Gastrocnemius medialis (tissue), 4 donors: ENCODE measurements at regions not wholly inside any gene's neighbourhood (a gene's known extent, or its start where the extent isn't known, plus 50 kb on each side); places are given as distances from the start of the nearest gene placed in this dataset.

Source experiments
- ATAC-seq, 2 donors: fragments of 150-250 bp; one replicate each; pipeline ENCODE4 v1.9.1; 2016
- DNase-seq, 2 donors: peaks; one replicate each; pipeline ENCODE4 v3.0.0-alpha.2; 2019
- H3K27ac ChIP-seq, 4 donors: fragments of 200-600 bp; sonication (generic); 1 replicate in 1 of 4; 2 replicates in 3 of 4; pipeline ENCODE4 v1.5.1; 2016 to 2018; ENCODE audit warnings: mild to moderate bottlenecking in 2 of 4, moderate library complexity in 1 of 4
- H3K27me3 ChIP-seq, 3 donors: fragments of 200-600 bp; sonication (generic) in 2 of 3; 1 replicate in 1 of 3; 2 replicates in 2 of 3; pipeline versions ENCODE4 v1.5.1 to v1.6.0; 2016 to 2019; ENCODE audit warnings: mild to moderate bottlenecking in 1 of 3, moderate library complexity in 1 of 3
- H3K36me3 ChIP-seq, 2 donors: fragments of 200-600 bp; sonication (generic) in 1 of 2; one replicate each; pipeline ENCODE4 v1.5.1; 2017 to 2018
- H3K4me1 ChIP-seq, 2 donors: fragments of 200-600 bp; sonication (generic) in 1 of 2; one replicate each; pipeline ENCODE4 v1.5.1; 2016 to 2017; ENCODE audit warnings: mild to moderate bottlenecking in 2 of 2
- H3K4me3 ChIP-seq, 4 donors: fragments of 200-600 bp; sonication (generic) in 3 of 4; 1 replicate in 1 of 4; 2 replicates in 3 of 4; pipeline ENCODE4 v1.5.1; 2016 to 2019; ENCODE audit warnings: mild to moderate bottlenecking in 2 of 4
- H3K9me3 ChIP-seq, 3 donors: fragments of 200-600 bp; sonication (generic) in 2 of 3; 1 replicate in 1 of 3; 2 replicates in 2 of 3; pipeline ENCODE4 v1.5.1; 2016 to 2019
- POLR2A ChIP-seq, 2 donors: fragments of 450-650 bp; IDR thresholded peaks; one replicate each; pipeline ENCODE4 v1.6.1; 2017; ENCODE audit warnings: antibody characterized with exemption in 2 of 2, mild to moderate bottlenecking in 2 of 2, moderate library complexity in 2 of 2
- in situ Hi-C, 4 donors: fragments of 200-750 bp; cut with MboI; loops; one replicate each; pipeline versions ENCODE4 v1.15.0 to v1.8.0; 2017; ENCODE audit warnings: low sequenced_read_pairs in 4 of 4
- intact Hi-C: fragments of 100-400 bp; cut with DNase I; formaldehyde crosslinking; loops from one replicate; pipeline ENCODE4 v1.15.1; 2023; ENCODE audit warnings: low total_unique reads
- TF ChIP-seq, protein P1 (sequence below), 5 experiments: fragments of 450-650 bp in 3 of 5; fragments of 200-600 bp in 2 of 5; sonication (generic) in 2 of 5; IDR thresholded peaks in 4 of 5; conservative IDR thresholded peaks in 1 of 5; 1 replicate in 4 of 5; 2 replicates in 1 of 5; pipeline ENCODE4 v1.5.1; 2016 to 2019; ENCODE audit warnings: antibody characterized with exemption in 5 of 5, mild to moderate bottlenecking in 3 of 5, moderate library complexity in 3 of 5

DNA sequence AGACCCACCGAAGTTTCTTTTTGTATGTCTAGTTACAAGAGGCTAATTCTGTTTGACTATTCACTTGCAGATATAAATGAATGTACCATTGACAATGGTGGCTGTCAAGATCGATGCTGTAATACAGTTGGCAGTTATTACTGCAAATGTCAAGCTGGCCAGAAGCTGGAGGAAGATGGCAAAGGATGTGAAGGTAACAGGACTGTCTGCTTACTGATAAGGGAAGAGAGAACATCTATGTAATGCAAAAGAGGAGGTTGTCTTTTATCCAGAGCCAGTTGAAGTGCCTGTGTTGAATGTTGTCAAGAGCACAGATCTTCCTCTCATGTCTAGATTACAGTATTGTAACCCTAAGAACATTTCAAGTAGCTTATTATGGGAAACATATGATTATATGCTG, 549.5 kb upstream of the GOLIM4 start:
- no peak for ATAC-seq
- intact Hi-C loops = no loop called here
- no peak for DNase-seq
- no peaks in the 10 kb centered on the region for H3K36me3 ChIP-seq
- TF ChIP-seq, protein P1, sequence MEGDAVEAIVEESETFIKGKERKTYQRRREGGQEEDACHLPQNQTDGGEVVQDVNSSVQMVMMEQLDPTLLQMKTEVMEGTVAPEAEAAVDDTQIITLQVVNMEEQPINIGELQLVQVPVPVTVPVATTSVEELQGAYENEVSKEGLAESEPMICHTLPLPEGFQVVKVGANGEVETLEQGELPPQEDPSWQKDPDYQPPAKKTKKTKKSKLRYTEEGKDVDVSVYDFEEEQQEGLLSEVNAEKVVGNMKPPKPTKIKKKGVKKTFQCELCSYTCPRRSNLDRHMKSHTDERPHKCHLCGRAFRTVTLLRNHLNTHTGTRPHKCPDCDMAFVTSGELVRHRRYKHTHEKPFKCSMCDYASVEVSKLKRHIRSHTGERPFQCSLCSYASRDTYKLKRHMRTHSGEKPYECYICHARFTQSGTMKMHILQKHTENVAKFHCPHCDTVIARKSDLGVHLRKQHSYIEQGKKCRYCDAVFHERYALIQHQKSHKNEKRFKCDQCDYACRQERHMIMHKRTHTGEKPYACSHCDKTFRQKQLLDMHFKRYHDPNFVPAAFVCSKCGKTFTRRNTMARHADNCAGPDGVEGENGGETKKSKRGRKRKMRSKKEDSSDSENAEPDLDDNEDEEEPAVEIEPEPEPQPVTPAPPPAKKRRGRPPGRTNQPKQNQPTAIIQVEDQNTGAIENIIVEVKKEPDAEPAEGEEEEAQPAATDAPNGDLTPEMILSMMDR (IDR thresholded peaks at IDR 0.05 in 4 of 5, conservative IDR thresholded peaks at IDR 0.05 in 1 of 5) = no peak
- in situ Hi-C loops = no loop called here
- H3K27ac ChIP-seq = no peak overlapping the region
- H3K27me3 ChIP-seq = no peaks in the 10 kb centered on the region
- H3K4me3 ChIP-seq = no peak overlapping the region
- no peaks in the 10 kb centered on the region for H3K9me3 ChIP-seq
- H3K4me1 ChIP-seq = no peaks in the 10 kb centered on the region

DNA sequence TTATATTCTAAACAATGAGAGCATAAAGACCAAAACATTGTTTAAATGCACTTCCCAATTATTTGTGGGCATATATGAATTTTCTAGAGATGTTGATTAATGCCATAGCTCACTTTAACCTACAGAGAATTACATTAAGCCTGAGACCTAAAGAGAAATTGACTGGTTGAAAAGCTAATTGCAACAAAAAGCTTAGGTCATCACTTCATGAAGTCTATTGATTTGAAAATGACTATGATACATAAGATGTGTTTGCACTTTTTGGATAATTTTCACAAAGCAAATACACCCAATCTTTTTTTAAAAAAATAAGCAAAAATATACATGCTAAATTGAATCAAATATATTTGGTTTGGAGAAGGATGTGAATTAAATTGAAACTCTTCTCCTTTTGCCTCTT, 532.8 kb upstream of the GOLIM4 start:
- no peak overlapping the region for H3K4me3 ChIP-seq
- DNase-seq = no peak
- intact Hi-C loops = no loop called here
- ATAC-seq = no peak
- no peaks in the 10 kb centered on the region for H3K27me3 ChIP-seq
- no peak overlapping the region for H3K27ac ChIP-seq
- no peak for TF ChIP-seq POLR2A (IDR thresholded peaks at IDR 0.05)
- TF ChIP-seq, protein P1 (IDR thresholded peaks at IDR 0.05 in 4 of 5, conservative IDR thresholded peaks at IDR 0.05 in 1 of 5) = no peak
- no peaks in the 10 kb centered on the region for H3K9me3 ChIP-seq
- in situ Hi-C loops = no loop called here
- H3K4me1 ChIP-seq = no peaks in the 10 kb centered on the region
- H3K36me3 ChIP-seq = no peaks in the 10 kb centered on the region

DNA sequence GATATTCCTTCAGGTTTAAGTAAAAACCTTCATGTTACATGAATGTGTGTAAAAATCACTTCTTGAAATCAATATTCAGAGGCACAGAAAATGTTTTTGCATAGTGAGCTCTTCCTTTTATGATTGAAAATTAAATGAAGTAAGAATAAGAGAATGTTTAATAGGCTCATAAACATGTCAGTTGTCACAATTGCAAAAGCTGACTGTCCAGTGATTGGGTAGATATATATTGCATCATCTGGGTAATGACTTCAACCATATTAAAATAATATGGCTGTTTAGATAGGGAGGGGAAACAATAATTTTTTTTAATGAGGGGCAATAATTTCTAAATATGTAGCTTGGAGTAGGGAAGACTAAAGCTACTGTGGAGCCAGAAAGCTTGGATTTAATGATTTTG, 529.8 kb upstream of the GOLIM4 start:
- DNase-seq (no peak), ATAC-seq (no peak)
- Histone ChIP-seq H3K4me1 (no peaks in the 10 kb centered on the region), H3K36me3 (no peaks in the 10 kb centered on the region), H3K9me3 (no peaks in the 10 kb centered on the region), H3K27me3 (no peaks in the 10 kb centered on the region), H3K4me3 (no peak overlapping the region), H3K27ac (no peak overlapping the region)
- TF ChIP-seq POLR2A (IDR thresholded peaks at IDR 0.05) = no peak
- intact Hi-C loops = no loop called here
- in situ Hi-C loops = no loop called here

DNA sequence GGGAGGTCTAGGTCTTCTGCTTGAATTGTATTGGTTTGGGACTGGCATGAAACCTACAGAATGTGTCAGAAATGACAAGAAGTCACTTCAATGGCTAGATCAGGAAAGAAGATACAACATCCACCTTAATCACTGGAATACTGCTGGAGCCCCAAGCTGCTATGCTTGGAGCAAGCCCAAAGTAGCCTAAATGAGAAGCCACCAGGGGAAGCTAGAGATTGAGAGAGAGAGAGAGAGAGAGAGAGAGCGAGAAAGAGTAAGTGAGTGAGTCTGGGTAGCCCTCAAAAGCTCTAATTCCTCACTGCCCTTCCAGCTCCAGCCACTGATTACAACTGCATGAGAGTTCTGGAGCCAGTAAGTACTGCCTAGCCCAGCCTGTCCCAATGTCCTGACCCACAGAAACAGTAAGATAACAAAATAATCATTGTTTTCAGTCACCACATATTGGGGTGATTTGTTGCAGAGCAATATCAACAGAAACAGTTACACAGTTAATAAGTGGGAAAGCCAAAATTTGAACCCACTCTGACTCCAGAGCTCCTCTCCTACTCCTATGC, 529.2 kb upstream of the GOLIM4 start:
- H3K4me1 ChIP-seq = no peaks in the 10 kb centered on the region
- TF ChIP-seq, protein P1 (IDR thresholded peaks at IDR 0.05 in 4 of 5, conservative IDR thresholded peaks at IDR 0.05 in 1 of 5) = no peak
- TF ChIP-seq POLR2A (IDR thresholded peaks at IDR 0.05) = no peak
- H3K27me3 ChIP-seq = no peaks in the 10 kb centered on the region
- no peaks in the 10 kb centered on the region for H3K36me3 ChIP-seq
- no peaks in the 10 kb centered on the region for H3K9me3 ChIP-seq
- no peak overlapping the region for H3K4me3 ChIP-seq
- ATAC-seq (no peak), DNase-seq (no peak)
- no peak overlapping the region for H3K27ac ChIP-seq
- intact Hi-C loops = no loop called here
- in situ Hi-C loops = no loop called here

DNA sequence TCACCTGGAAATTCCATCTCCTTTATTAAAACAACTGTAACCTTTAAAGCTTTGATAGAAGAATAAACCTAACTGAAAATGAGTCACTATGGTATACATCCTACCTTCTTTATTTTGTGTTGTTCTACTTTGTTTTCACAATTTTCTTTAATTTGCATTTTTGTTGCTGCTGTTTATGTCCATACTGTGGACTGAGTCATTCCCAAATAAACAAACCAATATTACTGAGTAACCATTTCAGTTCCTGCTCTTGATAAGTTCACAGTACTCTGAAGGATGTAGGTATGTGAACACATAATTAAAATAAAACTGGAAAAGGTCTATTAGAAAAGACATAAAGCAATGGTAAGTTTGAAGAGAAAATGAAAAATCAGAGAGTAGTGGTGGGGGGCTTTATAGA, 528.5 kb upstream of the GOLIM4 start:
- Histone ChIP-seq H3K27ac (no peak overlapping the region), H3K36me3 (no peaks in the 10 kb centered on the region), H3K4me3 (no peak overlapping the region), H3K9me3 (no peaks in the 10 kb centered on the region), H3K4me1 (no peaks in the 10 kb centered on the region), H3K27me3 (no peaks in the 10 kb centered on the region)
- TF ChIP-seq, protein P1 (IDR thresholded peaks at IDR 0.05 in 4 of 5, conservative IDR thresholded peaks at IDR 0.05 in 1 of 5) = no peak
- TF ChIP-seq POLR2A (IDR thresholded peaks at IDR 0.05) = no peak
- intact Hi-C loops = no loop called here
- ATAC-seq (no peak), DNase-seq (no peak)
- in situ Hi-C loops = no loop called here
